Breast epithelium (tissue), 3 donors: ENCODE measurements at regions not wholly inside any gene's neighbourhood (a gene's known extent, or its start where the extent isn't known, plus 50 kb on each side); places are given as distances from the start of the nearest gene placed in this dataset.

Experiments used
- CTCF ChIP-seq, 3 donors: fragments of 450-650 bp; IDR thresholded peaks; one replicate each; pipeline ENCODE4 v1.5.1; 2016 to 2017; ENCODE audit warnings: antibody characterized with exemption in 3 of 3, mild to moderate bottlenecking in 3 of 3, moderate library complexity in 3 of 3
- POLR2A ChIP-seq: fragments of 450-650 bp; IDR thresholded peaks from one replicate; pipeline ENCODE4 v1.6.1; 2016; ENCODE audit warnings: antibody characterized with exemption, mild to moderate bottlenecking, moderate library complexity
- POLR2AphosphoS5 ChIP-seq, 3 donors: sonication (generic); formaldehyde crosslinking; IDR thresholded peaks; one replicate each; pipeline ENCODE4 v1.6.1; 2017; ENCODE audit warnings: antibody characterized with exemption in 3 of 3

GRCh38 chr3:13134166-13134878 lies 61.1 kb upstream of the IQSEC1 start:
- no peak for TF ChIP-seq POLR2A
- no peak for TF ChIP-seq CTCF (IDR thresholded peaks at IDR 0.05)
- no peak for TF ChIP-seq POLR2AphosphoS5 (IDR thresholded peaks at IDR 0.05)
